GM23338 (cell line): ENCODE measurements at regions not wholly inside any gene's neighbourhood (a gene's known extent, or its start where the extent isn't known, plus 50 kb on each side); places are given as distances from the start of the nearest gene placed in this dataset.

ENCODE experiments used
- ATAC-seq: fragments of 200-7000 bp; cut with Tn5 transposase; 3 replicates; pipeline ENCODE4 v1.9.1; 2020
- DNase-seq: peaks from one replicate; pipeline ENCODE4 v3.0.0-alpha.2; 2015; ENCODE audit warnings: low spot score
- H2AFZ ChIP-seq: fragments of 200-600 bp; sonication (generic); 2 replicates; pipeline ENCODE4 v1.8.0; 2016; ENCODE audit warnings: antibody characterized with exemption, mild to moderate bottlenecking, moderate library complexity
- H3F3A ChIP-seq: fragments of 200-600 bp; sonication (generic); replicated peaks from 2 replicates; pipeline ENCODE4 v1.8.0; 2017; ENCODE audit warnings: antibody characterized with exemption, mixed run types, low read depth
- H3K27ac ChIP-seq: fragments of 200-600 bp; sonication (generic); 2 replicates; pipeline ENCODE4 v1.6.1; 2016; ENCODE audit warnings: low read depth
- H3K27me3 ChIP-seq: fragments of 200-600 bp; sonication (generic); 2 replicates; pipeline ENCODE4 v1.8.0; 2016; ENCODE audit warnings: mild to moderate bottlenecking, mixed run types, moderate library complexity; ENCODE audit not compliant: insufficient read depth
- H3K36me3 ChIP-seq: fragments of 200-600 bp; sonication (generic); 2 replicates; pipeline ENCODE4 v1.8.0; 2016; ENCODE audit warnings: mild to moderate bottlenecking; ENCODE audit not compliant: insufficient read depth
- H3K4me1 ChIP-seq: fragments of 200-600 bp; sonication (generic); 2 replicates; pipeline ENCODE4 v1.8.0; 2016; ENCODE audit warnings: mild to moderate bottlenecking, moderate library complexity; ENCODE audit not compliant: insufficient read depth
- H3K4me2 ChIP-seq: fragments of 200-600 bp; sonication (generic); 2 replicates; pipeline ENCODE4 v1.7.1; 2017; ENCODE audit warnings: mixed run types
- H3K4me3 ChIP-seq: fragments of 200-600 bp; sonication (generic); 2 replicates; pipeline ENCODE4 v1.6.1; 2016; ENCODE audit warnings: mixed run types
- H3K79me2 ChIP-seq: fragments of 200-600 bp; sonication (generic); replicated peaks from 2 replicates; pipeline ENCODE4 v1.8.0; 2017; ENCODE audit warnings: mild to moderate bottlenecking; ENCODE audit not compliant: insufficient read depth
- H3K9me2 ChIP-seq: fragments of 200-600 bp; sonication (generic); 2 replicates; pipeline ENCODE4 v1.8.0; 2017; ENCODE audit not compliant: insufficient read depth
- H4K20me1 ChIP-seq: fragments of 200-600 bp; sonication (generic); replicated peaks from 2 replicates; pipeline ENCODE4 v1.8.0; 2017; ENCODE audit warnings: mild to moderate bottlenecking; ENCODE audit not compliant: insufficient read depth
- H3K27ac Mint-ChIP-seq: 2 replicates; pipeline ENCODE4 v1.8.0; 2020; ENCODE audit warnings: inconsistent platforms, mild to moderate bottlenecking, moderate library complexity, mixed read lengths
- H3K27me3 Mint-ChIP-seq: 3 replicates; pipeline ENCODE4 v1.8.0; 2022; ENCODE audit warnings: low read depth, mild to moderate bottlenecking, moderate library complexity, mixed read lengths, inconsistent platforms; ENCODE audit not compliant: insufficient read depth, poor library complexity
- H3K36me3 Mint-ChIP-seq: 3 replicates; pipeline ENCODE4 v1.8.0; 2021; ENCODE audit warnings: low read depth, mild to moderate bottlenecking, inconsistent platforms, moderate library complexity, mixed read lengths
- H3K4me1 Mint-ChIP-seq: 3 replicates; pipeline ENCODE4 v1.8.0; 2020; ENCODE audit warnings: mild to moderate bottlenecking, inconsistent platforms, mixed read lengths
- H3K4me3 Mint-ChIP-seq: 3 replicates; pipeline ENCODE4 v1.8.0; 2021; ENCODE audit warnings: moderate library complexity, mild to moderate bottlenecking, inconsistent platforms, mixed read lengths
- H3K9me3 Mint-ChIP-seq: 3 replicates; pipeline ENCODE4 v1.8.0; 2020; ENCODE audit warnings: moderate library complexity, mild to moderate bottlenecking, inconsistent platforms, mixed read lengths
- EZH2 ChIP-seq: fragments of 200-600 bp; sonication (generic); IDR thresholded peaks from one replicate; pipeline ENCODE4 v1.8.0; 2017; ENCODE audit warnings: antibody characterized with exemption, mild to moderate bottlenecking, low read depth; ENCODE audit not compliant: unreplicated experiment
- STAT1 ChIP-seq: IDR thresholded peaks from one replicate; pipeline ENCODE4 v1.6.1; 2016; ENCODE audit warnings: antibody characterized with exemption; ENCODE audit not compliant: unreplicated experiment
- ZNF114 ChIP-seq: fragments of 250-450 bp; sonication (Bioruptor Pico); IDR thresholded peaks from 2 replicates; pipeline ENCODE4 v1.5.0; 2020; ENCODE audit warnings: mild to moderate bottlenecking, moderate library complexity
- ZNF331 ChIP-seq: fragments of 250-450 bp; sonication (Bioruptor Pico); IDR thresholded peaks from 2 replicates; pipeline ENCODE4 v1.5.0; 2020; ENCODE audit warnings: low read depth, mild to moderate bottlenecking, moderate library complexity
- TF ChIP-seq, protein P1 (sequence below): fragments of 250-450 bp; sonication (Bioruptor Pico); IDR thresholded peaks from 2 replicates; pipeline ENCODE4 v1.5.0; 2020; ENCODE audit warnings: mild to moderate bottlenecking, moderate library complexity
- TF ChIP-seq, protein P2 (sequence below), 2 experiments: fragments of 200-600 bp in 1 of 2; sonication (generic) in 1 of 2; conservative IDR thresholded peaks; 2 replicates each; pipeline versions ENCODE4 v1.5.1 to v1.6.1; 2016 to 2017; ENCODE audit warnings: antibody characterized with exemption in 2 of 2, low read depth in 2 of 2, mild to moderate bottlenecking in 2 of 2, moderate library complexity in 1 of 2

DNA sequence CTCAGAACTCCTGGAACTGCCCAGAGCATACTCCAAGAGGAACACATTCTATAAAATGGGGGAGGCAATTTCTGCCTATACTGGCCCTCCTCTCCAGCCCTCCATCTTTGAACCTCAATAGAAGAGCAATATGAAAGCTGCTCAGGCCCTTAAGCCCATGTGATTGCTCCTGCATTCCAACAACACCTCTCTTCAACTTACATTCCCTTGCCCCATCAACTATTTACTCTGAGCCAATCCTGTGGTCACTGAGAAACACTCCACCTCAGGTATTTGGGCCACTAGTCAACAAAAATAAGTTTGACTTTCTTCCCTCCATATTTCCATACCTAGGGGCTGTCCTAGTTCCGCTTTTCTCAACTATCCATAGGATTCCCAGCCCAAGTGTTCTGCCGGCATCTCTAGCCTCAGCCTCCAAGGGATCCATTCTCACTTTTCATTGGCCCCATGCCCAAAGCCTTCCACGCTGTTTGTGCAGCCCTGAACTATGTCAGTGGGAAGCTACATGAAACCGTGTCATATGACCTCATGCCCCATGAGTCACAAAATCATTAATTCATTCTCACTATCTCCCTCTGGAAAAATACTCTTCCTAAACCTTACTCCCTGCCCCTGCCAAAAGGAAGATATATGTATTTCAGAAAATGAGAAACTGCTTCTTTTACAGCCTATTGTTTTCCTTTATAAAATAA is 61.6 kb downstream of the GJD2 start (continued):
- TF ChIP-seq, protein P1, sequence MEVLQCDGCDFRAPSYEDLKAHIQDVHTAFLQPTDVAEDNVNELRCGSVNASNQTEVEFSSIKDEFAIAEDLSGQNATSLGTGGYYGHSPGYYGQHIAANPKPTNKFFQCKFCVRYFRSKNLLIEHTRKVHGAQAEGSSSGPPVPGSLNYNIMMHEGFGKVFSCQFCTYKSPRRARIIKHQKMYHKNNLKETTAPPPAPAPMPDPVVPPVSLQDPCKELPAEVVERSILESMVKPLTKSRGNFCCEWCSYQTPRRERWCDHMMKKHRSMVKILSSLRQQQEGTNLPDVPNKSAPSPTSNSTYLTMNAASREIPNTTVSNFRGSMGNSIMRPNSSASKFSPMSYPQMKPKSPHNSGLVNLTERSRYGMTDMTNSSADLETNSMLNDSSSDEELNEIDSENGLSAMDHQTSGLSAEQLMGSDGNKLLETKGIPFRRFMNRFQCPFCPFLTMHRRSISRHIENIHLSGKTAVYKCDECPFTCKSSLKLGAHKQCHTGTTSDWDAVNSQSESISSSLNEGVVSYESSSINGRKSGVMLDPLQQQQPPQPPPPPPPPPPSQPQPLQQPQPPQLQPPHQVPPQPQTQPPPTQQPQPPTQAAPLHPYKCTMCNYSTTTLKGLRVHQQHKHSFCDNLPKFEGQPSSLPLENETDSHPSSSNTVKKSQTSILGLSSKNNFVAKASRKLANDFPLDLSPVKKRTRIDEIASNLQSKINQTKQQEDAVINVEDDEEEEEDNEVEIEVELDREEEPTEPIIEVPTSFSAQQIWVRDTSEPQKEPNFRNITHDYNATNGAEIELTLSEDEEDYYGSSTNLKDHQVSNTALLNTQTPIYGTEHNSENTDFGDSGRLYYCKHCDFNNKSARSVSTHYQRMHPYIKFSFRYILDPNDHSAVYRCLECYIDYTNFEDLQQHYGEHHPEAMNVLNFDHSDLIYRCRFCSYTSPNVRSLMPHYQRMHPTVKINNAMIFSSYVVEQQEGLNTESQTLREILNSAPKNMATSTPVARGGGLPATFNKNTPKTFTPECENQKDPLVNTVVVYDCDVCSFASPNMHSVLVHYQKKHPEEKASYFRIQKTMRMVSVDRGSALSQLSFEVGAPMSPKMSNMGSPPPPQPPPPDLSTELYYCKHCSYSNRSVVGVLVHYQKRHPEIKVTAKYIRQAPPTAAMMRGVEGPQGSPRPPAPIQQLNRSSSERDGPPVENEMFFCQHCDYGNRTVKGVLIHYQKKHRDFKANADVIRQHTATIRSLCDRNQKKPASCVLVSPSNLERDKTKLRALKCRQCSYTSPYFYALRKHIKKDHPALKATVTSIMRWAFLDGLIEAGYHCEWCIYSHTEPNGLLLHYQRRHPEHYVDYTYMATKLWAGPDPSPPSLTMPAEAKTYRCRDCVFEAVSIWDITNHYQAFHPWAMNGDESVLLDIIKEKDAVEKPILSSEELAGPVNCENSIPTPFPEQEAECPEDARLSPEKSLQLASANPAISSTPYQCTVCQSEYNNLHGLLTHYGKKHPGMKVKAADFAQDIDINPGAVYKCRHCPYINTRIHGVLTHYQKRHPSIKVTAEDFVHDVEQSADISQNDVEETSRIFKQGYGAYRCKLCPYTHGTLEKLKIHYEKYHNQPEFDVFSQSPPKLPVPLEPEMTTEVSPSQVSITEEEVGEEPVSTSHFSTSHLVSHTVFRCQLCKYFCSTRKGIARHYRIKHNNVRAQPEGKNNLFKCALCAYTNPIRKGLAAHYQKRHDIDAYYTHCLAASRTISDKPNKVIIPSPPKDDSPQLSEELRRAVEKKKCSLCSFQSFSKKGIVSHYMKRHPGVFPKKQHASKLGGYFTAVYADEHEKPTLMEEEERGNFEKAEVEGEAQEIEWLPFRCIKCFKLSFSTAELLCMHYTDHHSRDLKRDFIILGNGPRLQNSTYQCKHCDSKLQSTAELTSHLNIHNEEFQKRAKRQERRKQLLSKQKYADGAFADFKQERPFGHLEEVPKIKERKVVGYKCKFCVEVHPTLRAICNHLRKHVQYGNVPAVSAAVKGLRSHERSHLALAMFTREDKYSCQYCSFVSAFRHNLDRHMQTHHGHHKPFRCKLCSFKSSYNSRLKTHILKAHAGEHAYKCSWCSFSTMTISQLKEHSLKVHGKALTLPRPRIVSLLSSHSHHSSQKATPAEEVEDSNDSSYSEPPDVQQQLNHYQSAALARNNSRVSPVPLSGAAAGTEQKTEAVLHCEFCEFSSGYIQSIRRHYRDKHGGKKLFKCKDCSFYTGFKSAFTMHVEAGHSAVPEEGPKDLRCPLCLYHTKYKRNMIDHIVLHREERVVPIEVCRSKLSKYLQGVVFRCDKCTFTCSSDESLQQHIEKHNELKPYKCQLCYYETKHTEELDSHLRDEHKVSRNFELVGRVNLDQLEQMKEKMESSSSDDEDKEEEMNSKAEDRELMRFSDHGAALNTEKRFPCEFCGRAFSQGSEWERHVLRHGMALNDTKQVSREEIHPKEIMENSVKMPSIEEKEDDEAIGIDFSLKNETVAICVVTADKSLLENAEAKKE (CRISPR knock-in tag): no peak

DNA sequence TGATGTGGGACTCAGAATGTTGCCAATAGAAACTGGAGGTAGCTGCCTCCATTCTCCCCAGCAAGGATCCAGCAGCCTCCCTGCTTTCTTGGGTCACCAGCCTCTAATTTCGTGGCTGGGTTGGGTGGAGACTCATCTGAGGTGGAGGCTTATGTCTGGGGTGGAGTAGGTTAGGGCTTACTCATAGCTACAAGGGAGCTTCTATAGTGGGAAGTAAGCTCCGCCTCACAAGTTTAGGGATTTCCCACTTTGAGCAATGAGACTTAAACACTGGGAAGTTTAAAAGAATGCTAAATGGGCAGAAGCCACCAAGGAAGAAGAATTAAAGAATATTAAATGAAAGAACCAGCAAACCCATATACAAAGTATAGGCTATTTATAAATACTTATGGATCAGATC is 63.8 kb downstream of the GJD2 start:
- Histone ChIP-seq H3F3A (no peaks in the 10 kb centered on the region), H4K20me1 (no peaks in the 10 kb centered on the region), H2AFZ (no peak overlapping the region), H3K4me3 (no peak overlapping the region), H3K36me3 (no peaks in the 10 kb centered on the region), H3K4me1 (no peaks in the 10 kb centered on the region; the same call in 1 of the 2 replicates), H3K4me2 (no peak overlapping the region), H3K9me2 (peaks cover 12% of the 10 kb centered on the region), H3K27me3 (no peaks in the 10 kb centered on the region), H3K79me2 (no peaks in the 10 kb centered on the region), H3K27ac (no peak overlapping the region)
- TF ChIP-seq STAT1: no peak
- H3K27ac Mint-ChIP-seq: no peak overlapping the region
- ATAC-seq (no peak), DNase-seq (no peak)
- no peak overlapping the region for H3K4me3 Mint-ChIP-seq
- H3K9me3 Mint-ChIP-seq: peaks cover 8% of the 10 kb centered on the region; the same call in 2 of the 3 replicates
- H3K36me3 Mint-ChIP-seq: no peaks in the 10 kb centered on the region
- peaks cover 6% of the 10 kb centered on the region for H3K27me3 Mint-ChIP-seq
- no peaks in the 10 kb centered on the region; the same call in 2 of the 3 replicates for H3K4me1 Mint-ChIP-seq

DNA sequence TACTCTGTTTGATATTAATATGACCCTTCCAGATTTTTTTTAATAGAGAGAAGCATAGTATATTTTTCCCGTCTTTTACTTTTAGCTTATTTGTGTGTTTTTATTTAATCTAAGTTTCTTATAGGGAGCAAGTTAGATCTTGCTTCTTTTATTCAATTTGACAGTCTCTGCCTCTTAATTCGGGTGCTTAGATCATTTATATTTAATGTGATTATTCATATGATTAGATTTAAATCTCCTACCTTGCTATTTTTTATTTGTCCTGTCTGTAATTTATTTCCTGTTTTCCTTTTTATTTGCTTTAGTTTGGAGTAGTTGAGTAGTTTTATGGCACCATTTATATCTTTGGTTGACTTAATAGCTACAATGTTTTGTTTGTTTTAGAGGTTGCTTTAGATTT is 66.1 kb downstream of the GJD2 start:
- H3K27me3 ChIP-seq: no peaks in the 10 kb centered on the region
- no peak for DNase-seq
- no peak for ATAC-seq
- Mint-ChIP-seq H3K4me1 (no peaks in the 10 kb centered on the region), H3K9me3 (peaks cover 8% of the 10 kb centered on the region; the same call in 2 of the 3 replicates), H3K27ac (no peak overlapping the region), H3K4me3 (no peak overlapping the region), H3K36me3 (no peaks in the 10 kb centered on the region), H3K27me3 (peaks cover 6% of the 10 kb centered on the region)
- H3K4me1 ChIP-seq: no peaks in the 10 kb centered on the region
- no peaks in the 10 kb centered on the region for H3F3A ChIP-seq
- no peaks in the 10 kb centered on the region for H3K79me2 ChIP-seq
- no peaks in the 10 kb centered on the region for H4K20me1 ChIP-seq
- H2AFZ ChIP-seq: no peak overlapping the region
- H3K4me2 ChIP-seq: no peak overlapping the region
- no peak for TF ChIP-seq ZNF114 (CRISPR knock-in tag)
- no peak for TF ChIP-seq EZH2
- TF ChIP-seq, protein P2, sequence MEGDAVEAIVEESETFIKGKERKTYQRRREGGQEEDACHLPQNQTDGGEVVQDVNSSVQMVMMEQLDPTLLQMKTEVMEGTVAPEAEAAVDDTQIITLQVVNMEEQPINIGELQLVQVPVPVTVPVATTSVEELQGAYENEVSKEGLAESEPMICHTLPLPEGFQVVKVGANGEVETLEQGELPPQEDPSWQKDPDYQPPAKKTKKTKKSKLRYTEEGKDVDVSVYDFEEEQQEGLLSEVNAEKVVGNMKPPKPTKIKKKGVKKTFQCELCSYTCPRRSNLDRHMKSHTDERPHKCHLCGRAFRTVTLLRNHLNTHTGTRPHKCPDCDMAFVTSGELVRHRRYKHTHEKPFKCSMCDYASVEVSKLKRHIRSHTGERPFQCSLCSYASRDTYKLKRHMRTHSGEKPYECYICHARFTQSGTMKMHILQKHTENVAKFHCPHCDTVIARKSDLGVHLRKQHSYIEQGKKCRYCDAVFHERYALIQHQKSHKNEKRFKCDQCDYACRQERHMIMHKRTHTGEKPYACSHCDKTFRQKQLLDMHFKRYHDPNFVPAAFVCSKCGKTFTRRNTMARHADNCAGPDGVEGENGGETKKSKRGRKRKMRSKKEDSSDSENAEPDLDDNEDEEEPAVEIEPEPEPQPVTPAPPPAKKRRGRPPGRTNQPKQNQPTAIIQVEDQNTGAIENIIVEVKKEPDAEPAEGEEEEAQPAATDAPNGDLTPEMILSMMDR (conservative IDR thresholded peaks at IDR 0.05; ENCODE audit: low read depth in 2 of 2): no peak
- no peak for TF ChIP-seq ZNF331 (CRISPR knock-in tag)
- peaks cover 12% of the 10 kb centered on the region; the same call in 1 of the 2 replicates for H3K9me2 ChIP-seq
- H3K4me3 ChIP-seq: no peak overlapping the region
- no peaks in the 10 kb centered on the region for H3K36me3 ChIP-seq
- H3K27ac ChIP-seq: no peak overlapping the region
